ENCODE measurements at regions not wholly inside any gene's neighbourhood (a gene's known extent, or its start where the extent isn't known, plus 50 kb on each side); places are given as distances from the start of the nearest gene placed in this dataset.

DNA sequence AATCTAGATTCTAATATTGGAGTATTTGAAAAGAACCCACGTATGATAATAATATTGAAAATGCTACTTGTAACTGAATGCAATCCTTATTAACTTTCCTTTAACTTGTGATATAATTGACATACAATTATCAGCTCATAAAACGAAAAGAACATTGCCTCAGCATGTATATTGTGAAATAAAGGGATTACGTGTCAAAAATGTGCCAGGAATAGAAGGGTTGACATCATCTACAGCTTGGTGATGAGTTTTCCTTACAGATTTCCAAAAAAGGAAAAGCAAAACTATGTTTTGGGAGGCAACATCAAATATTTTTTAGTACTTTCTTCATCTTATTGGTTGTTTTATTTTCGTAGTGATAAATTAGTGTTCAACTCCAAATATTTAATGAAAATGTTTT is 266.0 kb upstream of the PTGER4 start:
- peak; percentile 55 for DNase-seq (ENCODE audit: low read depth)

DNA sequence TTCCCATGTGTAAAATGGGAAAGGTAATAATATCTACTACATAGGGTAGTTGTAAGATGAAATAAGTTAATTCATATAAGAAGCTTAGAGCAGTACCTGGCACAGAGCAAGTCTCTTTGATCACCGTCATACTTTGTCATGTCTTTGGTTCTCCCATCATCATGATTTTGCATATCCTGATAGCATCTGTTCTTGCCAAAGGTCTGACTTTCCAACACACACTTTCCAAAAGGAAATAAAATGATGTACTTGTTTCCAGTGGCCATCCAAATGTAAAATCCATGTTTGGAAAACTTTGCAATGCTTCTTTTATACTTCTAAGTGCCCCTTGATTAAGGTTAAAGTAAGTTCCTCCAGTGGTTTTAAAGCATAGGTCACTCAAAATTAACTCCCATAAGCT is 266.9 kb upstream of the PTGER4 start:
- no peak for DNase-seq (ENCODE audit: low read depth)

DNA sequence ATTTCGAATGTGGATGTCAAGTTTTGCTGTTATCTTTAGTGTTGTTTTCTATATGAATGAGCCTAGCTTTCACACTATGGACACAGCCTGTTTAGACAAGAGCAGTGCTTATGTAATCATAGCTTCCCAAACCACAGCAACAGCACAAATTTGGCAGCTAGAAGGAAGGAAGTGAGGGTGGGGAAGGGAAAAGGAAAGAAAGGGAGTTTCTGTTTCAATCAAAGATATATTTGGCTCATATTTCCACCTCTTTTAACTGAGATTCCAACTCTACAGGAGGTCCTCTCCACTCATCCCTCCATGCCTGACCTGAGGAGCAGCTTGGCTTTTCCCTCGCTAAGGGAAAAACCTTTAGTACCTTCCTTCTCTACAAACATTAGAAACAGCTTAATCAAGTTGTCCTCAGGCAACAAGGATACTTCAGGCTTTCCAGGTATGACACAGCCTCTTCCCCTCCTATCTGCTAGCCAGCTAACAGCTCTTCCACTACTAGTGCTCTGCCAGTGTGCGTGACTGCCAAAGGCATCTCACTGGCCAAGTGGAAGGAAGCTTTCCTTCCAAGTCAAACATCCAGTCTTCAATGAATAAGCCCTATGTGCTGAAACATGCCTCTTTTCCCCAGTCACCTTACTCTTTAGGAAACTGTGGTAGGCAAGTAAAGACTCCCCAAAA is 268.6 kb upstream of the PTGER4 start:
- DNase-seq (ENCODE audit: low read depth) = peak; percentile 53

DNA sequence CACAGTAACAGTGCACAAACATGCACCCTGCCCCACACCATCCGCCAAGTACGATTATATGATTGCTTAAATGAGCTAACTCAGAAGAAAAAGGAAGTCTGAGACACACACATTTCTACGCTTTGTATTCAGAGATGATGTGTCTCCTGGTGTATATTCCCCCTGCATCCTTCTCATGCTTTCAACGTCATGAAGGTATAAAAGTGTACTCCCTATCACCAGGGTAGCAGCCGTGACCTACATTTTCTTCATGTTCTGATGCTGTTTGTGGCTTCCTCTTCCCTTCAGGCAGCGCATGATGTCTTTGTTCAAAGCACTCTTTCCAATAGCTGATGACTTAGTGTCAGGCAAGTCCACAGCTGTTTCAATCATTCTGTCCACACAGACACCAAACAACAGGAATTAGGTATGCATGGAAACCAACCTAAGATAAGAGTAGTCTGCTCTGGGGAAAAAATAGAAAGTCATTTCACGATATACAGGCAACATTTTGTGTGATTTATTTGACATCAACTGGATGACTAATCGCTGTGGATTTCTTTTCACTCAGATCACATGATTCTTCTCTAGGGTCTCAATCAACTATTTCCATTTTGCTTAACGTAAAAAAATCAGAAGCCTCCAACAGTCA is 269.4 kb upstream of the PTGER4 start:
- DNase-seq (ENCODE audit: low read depth) = peak; percentile 60

DNA sequence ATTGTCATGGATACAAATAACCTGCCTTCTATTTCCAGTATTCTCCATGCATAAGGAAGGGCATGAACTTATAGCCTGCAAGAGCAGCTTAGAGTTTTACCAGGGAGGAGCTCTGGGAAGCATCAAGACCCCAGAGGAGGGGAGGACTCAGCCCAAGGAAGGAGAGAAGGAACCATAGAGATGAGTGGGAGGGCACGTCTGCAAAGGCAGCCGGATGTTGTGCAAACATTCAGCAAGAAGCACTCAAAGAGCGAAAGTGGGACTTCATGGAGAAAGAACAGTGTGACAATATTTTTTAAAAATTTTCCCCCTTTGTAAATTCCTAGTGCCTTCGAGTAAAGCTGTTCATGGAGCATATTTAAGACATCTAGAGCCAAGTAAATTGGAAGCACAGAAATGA is 270.1 kb upstream of the PTGER4 start:
- no peak for DNase-seq (ENCODE audit: low read depth)

DNA sequence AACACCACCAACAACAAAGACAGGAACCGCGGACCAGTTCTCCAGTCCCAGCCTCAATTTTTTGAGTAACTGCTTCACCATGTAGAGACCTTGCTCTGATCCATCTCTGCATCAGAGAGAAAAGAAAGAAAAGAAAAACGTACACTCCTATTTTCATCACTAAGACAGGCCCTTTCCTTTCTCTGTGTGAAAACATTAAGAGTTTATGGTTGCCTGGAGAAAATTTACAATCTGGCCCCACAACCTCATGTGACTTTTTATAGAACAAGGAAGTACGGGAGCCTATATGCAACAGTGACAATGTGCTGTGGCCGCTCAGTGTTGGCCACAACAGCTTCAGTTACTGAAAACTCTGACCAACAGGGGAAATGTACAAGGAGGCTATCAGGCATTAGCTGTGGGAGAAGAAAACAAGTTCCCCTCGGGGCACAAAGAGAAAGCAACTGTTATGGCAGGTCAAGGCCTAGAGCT is 272.9 kb upstream of the PTGER4 start:
- DNase-seq (ENCODE audit: low read depth) = no peak

DNA sequence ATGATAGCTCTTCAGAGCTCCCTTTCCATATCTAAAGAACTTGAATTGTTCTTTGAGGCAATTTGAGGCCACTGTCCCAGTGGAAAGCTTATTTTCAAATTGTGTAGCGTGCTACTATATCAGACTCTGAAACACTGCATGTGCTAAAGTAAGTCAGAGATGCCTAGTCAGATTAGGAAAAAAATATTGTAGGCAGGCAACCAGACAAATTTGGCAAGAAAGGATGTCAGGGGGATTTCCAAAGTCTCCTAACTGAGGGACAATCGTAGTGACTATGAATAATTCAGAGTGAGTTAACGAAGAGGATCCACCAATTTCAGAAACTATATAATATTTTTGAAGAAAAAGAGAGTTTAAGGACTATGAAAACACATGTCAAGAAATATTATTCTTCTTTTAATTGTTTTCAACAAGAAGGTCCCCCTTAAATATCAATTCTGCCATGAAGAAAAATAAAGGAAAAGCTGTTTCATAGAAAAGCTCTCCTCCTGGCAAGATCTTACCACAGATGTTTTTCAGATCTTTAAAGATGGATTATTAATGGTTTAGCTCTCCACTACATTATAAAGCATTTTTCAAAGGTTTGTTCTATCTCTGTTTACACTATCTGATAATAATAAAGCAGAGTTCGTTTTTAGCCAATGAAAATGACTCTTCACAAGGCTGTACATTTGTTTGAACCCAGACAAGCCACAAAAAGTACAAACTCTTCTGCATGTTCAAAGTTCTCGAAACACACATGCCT is 273.5 kb upstream of the PTGER4 start:
- DNase-seq (ENCODE audit: low read depth) = no peak

DNA sequence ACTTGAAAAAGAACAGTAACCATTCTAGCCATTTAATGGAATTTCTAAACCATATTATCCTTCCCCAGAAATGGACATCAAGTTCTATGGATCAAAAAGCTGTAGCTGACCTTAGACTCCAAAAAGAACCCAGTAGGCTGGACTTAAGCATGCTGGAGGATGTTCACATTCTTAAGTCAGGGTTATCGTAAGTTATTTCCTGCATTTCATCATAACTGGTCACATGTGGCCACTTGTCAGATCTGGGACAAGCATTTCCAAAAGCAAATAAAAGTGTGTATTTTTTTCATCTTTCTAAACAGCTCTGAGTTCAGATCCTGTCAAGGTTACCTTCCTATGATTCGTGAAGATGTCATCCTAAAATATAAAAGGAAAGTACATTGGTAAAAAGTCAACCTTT is 274.5 kb upstream of the PTGER4 start:
- peak; percentile 42 for DNase-seq (ENCODE audit: low read depth)

DNA sequence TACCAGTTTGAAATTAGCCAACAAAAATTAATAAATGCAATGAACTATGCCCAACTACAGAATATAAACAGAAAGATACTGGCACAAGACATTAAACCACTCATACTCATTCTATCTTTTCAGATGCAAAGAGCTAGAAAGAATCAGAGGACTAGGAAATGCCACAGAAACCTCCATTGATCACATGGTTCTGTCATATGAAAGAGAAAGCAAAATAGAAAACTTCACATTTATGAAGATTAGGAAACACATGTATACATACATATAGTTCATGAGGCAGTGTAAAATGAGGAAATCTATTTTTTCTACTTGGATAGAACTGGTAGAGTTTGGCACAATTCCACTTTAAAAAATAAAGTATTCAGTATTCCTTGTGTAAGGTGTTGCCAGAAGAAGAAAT is 275.1 kb upstream of the PTGER4 start:
- DNase-seq (ENCODE audit: low read depth) = no peak

DNA sequence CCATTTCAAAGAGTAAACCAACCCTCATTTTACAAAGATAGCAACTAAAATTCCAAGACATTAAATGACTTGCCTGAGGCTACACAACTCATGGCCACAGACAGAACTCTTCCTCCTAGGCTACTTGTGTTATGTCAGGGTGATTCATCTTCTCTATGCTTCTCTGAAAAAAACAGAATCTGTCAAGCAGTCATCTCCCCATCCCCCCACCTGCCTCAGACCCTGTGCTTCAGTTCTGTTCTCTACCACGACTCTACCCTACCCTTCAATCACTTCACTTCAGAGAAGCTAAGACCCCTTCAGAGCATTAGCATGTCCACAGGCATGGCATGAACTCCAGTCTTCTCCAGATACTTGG is 277.7 kb upstream of the PTGER4 start:
- peak; percentile 93 for DNase-seq (ENCODE audit: low read depth)

DNA sequence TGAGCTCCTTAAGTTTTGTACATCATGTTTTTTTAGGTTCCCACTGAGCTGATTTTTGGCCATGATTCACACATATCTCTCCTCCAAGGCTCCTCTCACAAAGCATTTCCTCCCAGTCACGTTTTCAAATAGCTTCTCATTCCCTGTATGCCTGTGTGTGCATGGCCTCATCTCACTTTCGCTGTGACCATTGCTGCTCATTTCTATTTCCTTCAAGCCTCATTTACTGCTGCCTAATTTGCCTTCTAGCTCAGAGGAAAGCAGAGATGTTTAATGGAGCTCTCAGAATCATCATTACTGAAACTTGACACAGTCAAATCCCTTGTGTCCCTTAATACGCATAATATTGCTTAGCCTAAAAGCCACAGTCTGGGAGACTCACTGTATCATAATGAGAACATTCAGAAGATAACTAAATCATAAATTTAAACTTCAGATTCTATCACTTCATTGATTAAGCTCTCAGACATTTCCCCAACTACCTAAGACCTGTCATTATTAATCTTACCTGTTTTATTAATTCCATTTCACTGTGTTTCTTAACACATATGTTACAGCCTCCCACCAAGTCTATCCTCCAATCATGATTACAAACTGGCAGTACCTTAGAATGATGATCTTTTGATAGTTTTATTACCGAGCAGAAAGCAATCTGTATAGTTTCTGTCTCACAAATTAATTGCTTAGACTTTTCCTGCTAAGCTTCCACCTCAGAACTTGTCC is 278.3 kb upstream of the PTGER4 start:
- peak; percentile 47 for DNase-seq (ENCODE audit: low read depth)

DNA sequence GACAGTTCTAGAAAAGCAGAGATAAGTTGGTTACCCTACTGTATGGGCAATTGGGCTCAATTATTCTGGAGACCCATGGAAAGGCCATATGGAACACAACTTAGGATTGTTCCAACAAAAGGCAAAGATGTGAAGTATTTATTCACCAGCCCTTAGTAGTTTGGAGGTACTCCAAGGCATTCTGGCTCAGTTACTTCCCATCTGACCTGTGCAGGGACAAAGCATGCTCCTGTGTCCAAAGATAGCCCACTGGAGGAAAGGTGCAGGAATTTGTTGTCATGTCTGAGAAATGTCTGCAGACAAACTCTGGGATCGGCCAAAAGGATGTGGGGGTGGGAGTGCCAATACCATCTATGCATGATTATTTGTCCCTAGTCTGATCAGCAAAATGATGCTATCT is 279.5 kb upstream of the PTGER4 start:
- no peak for DNase-seq (ENCODE audit: low read depth)

DNA sequence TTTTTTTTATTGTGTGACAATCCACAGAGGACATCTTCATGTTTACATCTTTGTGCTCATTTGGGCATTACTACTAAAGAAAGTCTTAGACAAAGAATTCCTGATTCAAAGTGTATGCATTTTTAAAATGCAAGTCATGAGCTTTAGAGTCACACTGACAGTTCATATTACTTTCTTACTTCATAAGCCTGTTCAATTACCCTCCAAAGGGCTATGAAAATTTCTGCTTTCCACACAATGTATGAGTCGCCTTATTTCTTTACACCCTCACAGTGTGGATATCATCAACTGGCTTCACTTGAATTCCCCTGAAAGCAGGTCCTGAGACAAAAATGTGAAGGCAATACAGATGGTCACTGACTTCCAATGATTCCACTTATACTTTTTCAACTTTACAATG is 280.4 kb upstream of the PTGER4 start:
- DNase-seq (ENCODE audit: low read depth) = peak; percentile 49

DNA sequence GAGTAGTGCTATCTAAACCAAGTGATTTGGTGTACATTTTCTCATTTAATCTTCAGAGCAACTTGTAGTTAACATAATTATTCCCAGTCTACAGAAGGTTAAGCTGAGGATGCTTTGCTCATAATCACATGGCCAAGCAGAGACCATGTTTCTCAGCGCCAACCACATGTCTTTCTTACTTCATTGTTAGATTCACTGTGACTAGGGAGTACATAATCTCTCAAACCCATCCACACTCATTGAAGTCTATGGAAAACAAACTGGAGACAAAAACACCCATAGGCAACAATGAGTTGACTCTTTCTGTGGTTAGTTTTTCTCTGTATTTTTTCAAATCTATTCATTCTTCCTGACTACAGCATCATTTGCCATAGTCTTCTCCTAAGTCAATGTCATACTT is 281.7 kb upstream of the PTGER4 start:
- no peak for DNase-seq (ENCODE audit: low read depth)

DNA sequence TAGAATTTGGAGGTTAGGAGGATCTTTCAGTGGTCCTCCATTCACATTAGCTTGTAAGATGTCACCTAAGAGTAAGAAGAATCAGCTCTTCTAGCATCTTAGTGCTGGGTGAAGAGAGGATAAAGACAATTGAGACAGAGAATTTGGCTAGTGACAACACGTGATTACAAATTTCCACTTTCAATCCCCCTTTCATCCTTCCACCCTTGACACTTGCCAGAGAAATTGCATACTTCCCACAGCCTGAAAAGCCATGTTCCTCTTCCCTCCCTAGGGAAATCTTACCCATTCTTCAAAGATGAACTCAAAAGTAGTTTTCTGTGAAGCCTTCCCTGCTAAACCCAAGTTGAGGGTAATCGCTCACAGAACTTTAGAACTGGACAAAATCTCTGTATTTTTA is 282.6 kb upstream of the PTGER4 start:
- DNase-seq (ENCODE audit: low read depth) = no peak

DNA sequence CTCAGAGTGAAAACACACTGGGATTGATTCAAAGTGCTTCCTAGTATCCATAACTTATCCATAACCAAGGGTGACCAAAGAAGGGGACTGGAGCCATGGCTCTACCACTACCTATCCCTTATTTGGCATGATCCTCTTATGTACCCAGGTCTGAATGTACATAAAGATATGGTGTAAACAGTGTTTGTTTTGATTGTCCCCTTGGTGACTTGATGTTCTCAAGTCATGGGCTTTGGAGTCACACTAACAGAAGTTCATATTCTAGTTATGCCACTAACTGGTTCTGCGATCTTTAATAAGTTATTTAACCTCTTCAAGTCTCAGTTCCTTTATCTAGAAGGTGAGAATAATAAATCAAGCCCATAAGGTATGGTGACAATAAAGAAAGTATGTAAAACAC is 283.4 kb upstream of the PTGER4 start:
- DNase-seq (ENCODE audit: low read depth) = no peak

DNA sequence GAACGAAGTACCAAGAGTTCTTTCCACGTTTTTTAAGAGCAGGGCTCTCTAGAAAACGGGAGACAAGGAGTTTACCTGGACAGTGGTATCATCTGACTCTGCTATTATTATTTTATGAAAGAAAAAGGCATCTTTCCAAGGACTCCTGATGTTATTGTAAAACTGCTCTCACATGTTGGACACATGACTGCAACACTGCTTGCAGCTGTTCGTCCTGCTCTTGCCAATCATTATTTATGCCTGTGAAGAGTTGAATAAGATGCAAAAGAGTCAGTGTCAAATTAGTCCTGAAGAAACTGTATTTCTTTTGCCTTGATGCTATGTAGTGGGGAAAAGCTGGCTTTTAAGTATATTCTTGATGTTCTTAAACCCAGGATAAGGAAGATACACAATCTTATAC is 284.5 kb upstream of the PTGER4 start:
- DNase-seq (ENCODE audit: low read depth) = no peak

DNA sequence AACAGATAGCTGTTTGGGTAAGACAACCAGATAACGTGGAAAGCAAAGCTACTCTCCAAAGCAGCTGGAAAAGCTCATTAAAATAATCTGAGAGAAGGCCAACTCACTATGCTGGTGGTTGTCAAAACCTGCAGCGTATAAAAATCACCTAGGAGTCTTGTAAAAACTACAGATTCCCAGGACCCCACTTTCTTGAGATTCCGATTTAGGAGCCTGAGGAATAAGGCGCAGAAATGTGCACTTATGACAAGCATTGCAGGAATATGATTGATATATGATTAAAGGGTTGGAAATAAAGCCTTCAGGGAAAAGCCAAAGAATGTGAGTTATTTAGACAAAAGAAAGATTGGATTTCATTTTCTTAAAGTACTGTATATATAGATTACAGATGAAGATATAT is 285.0 kb upstream of the PTGER4 start:
- no peak for DNase-seq (ENCODE audit: low read depth)

DNA sequence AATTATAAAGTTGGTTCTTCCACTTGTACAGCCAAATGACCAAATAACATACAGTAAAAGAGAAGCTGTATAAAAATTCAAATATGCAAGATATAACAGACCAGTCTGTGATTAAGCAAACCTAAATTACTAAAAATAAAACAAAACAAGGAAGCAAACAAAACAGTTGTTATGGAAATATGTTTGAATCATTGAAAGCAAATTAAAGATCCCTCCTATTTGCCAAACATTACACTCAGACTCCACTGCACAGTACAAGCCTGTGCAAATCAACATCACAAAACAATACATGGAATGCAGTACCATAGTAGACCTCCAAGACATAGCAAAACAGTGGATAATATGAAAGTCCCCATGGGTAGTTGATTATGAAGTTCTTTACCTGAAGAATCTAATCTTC is 288.1 kb upstream of the PTGER4 start:
- no peak for DNase-seq (ENCODE audit: low read depth)

DNA sequence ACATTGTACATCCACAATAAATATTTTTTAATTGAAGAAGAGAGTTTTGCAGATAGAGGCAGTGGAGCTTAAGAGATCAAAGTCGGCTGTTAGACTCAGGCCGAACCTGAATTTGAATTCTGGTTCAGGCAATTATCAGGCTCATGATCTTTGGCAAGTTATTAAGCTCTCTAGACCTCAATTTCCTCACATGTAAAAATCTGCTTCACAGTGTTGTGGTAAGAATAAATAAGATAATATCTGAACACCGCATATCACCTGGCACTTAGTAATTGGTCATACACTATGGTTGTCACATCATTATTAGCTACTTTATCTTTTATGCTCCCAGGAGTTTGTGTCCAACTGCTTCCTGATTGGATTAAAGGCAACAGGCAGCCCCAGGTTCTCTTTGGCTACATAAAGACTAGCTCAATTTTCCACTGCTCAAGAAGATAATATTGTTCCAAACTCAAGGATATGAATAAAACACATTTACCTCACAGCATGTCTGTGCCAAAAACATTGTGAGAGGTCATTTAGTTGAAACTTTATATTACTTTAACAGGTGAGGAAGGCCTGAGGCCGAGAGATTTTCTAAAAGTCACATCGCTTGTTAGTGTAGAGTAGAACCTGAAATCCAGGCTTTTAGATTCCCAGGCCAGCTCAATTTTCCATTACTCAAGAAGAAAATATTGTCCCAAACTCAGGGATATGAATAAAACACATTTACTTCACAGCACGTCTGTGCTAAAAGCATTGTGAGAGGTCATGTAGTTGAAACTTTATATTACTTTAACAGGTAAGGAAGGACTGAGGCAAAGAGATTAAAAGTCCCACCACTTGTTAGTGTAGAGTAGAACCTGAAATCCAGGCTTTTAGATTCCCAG is 289.2 kb upstream of the PTGER4 start:
- no peak for DNase-seq (ENCODE audit: low read depth)

DNA sequence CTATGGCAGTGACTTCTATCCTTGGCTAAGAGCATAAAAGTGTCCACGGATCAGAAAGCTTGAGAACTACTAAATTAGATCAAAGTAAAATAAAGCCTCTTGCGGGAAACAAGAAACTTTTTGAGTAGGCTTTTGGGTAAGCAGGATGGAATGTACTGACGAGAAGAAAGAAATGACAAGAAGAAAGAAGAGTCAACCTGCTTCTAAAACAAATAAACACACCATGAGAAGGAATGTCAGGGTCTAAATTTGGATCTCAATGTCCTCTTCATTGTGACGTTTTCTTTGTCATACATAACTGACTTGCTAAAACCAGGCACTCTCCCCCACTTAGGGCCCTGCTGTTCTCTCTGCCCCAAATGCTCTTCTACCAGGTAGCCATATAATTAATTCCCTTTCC is 290.1 kb upstream of the PTGER4 start:
- DNase-seq (ENCODE audit: low read depth) = no peak

DNA sequence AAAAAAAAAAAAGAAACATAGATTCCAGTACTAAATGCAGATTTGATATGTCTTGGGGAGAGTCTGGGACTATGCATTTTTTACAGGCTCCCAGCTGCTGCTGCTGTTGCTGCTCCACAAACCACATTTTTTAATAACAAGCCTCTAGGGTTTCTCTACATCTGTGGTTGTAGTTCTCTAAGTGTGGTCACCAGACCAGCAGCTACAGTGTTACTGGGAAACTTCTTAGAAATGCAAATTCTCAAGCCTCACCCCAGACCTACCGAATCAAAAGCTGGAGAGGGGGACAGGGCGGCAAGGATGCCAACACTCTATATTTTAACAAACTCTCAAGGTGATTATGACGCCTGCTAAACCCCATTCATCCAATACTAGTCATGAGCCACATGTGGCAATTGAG is 293.4 kb upstream of the PTGER4 start:
- DNase-seq (ENCODE audit: low read depth) = peak; percentile 33
